Kidney (tissue), 13 donors: ENCODE measurements at regions not wholly inside any gene's neighbourhood (a gene's known extent, or its start where the extent isn't known, plus 50 kb on each side); places are given as distances from the start of the nearest gene placed in this dataset.
A peak's percentile ranks its signal among the peaks of the same experiment; 100 is the strongest.

Experiments used
- DNase-seq, 5 donors: peaks; one replicate each; pipeline ENCODE4 v3.0.0-alpha.2; 2013 to 2020
- FAIRE-seq: peaks from 2 replicates; lab custom pipeline; 2012; peaks lifted over from hg19 to GRCh38; lab: Jason Lieb, UNC
- H3K27ac ChIP-seq, 2 donors: one replicate each; pipeline ENCODE4 v1.7.0; 2013; ENCODE audit warnings: low read depth in 2 of 2, low read length in 2 of 2, inconsistent platforms in 1 of 2
- H3K27me3 ChIP-seq: one replicate; pipeline ENCODE4 v1.7.1; 2013; ENCODE audit warnings: low read length, inconsistent platforms; ENCODE audit not compliant: control insufficient read depth, insufficient read depth
- H3K36me3 ChIP-seq, 3 donors: one replicate each; pipeline versions ENCODE4 v1.7.0 to v1.7.1; 2013; ENCODE audit warnings: low read length in 3 of 3, control low read depth in 1 of 3, inconsistent platforms in 1 of 3; ENCODE audit not compliant: insufficient read depth in 3 of 3, control insufficient read depth in 2 of 3
- H3K4me1 ChIP-seq, 3 donors: one replicate each; pipeline versions ENCODE4 v1.7.0 to v1.7.1; 2013; ENCODE audit warnings: low read length in 3 of 3, inconsistent platforms in 1 of 3, low read depth in 1 of 3; ENCODE audit not compliant: control insufficient read depth in 2 of 3, insufficient read depth in 2 of 3
- H3K4me3 ChIP-seq, 3 donors: one replicate each; pipeline versions ENCODE4 v1.7.0 to v1.8.1; 2013; ENCODE audit warnings: low read length in 3 of 3, control low read depth in 1 of 3, inconsistent platforms in 1 of 3
- H3K9ac ChIP-seq, 3 donors: one replicate each; pipeline versions ENCODE4 v1.7.0 to v1.7.1; 2013; ENCODE audit warnings: low read length in 3 of 3, control low read depth in 1 of 3, inconsistent platforms in 1 of 3
- H3K9me3 ChIP-seq, 3 donors: one replicate each; pipeline versions ENCODE4 v1.7.0 to v1.7.1; 2013; ENCODE audit warnings: low read length in 3 of 3, control low read depth in 1 of 3, inconsistent platforms in 1 of 3; ENCODE audit not compliant: control insufficient read depth in 2 of 3, insufficient read depth in 1 of 3
- CTCF ChIP-seq: IDR thresholded peaks from 3 replicates; pipeline ENCODE4 v1.5.1; 2012; ENCODE audit warnings: mild to moderate bottlenecking, moderate library complexity, borderline replicate concordance; ENCODE audit not compliant: insufficient read depth; ENCODE audit errors: extremely low read depth
- intact Hi-C: fragments of 100-400 bp; cut with DNase I; formaldehyde crosslinking; loops from one replicate; pipeline ENCODE4 v1.11.1; 2022
- donor health status: control.
- donor health status: control.
- donor health status: control.
- donor health status: control.
- donor health status: control.
- donor health status: DM: yes; HTN: yes; CAD: no.
- donor health status: Normal renal cell carcinoma (clear cell type).

- no peak overlapping the region for H3K4me3 ChIP-seq
- intact Hi-C loops = no loop called here
- H3K9ac ChIP-seq = no peak overlapping the region
- no peaks in the 10 kb centered on the region for H3K27me3 ChIP-seq
- FAIRE-seq (no peak), DNase-seq (no peak)
- H3K27ac ChIP-seq = no peak overlapping the region
- no peak for TF ChIP-seq CTCF
- H3K4me1 ChIP-seq = no peaks in the 10 kb centered on the region
- no peaks in the 10 kb centered on the region for H3K9me3 ChIP-seq
- H3K36me3 ChIP-seq = no peaks in the 10 kb centered on the region
These were observed 585.0 kb upstream of the ZP4 start for GRCh38 chr1:238475712-238476111.

- Histone ChIP-seq H3K27ac (no peak overlapping the region), H3K4me3 (no peak overlapping the region), H3K4me1 (no peaks in the 10 kb centered on the region), H3K9me3 (no peaks in the 10 kb centered on the region), H3K36me3 (no peaks in the 10 kb centered on the region), H3K27me3 (no peaks in the 10 kb centered on the region), H3K9ac (no peak overlapping the region)
- TF ChIP-seq CTCF = no peak
- no peak for FAIRE-seq
- intact Hi-C loops = no loop called here
- DNase-seq = no peak
These were observed 583.5 kb upstream of the ZP4 start for GRCh38 chr1:238474263-238474662.

- Histone ChIP-seq H3K9me3 (no peaks in the 10 kb centered on the region), H3K36me3 (no peaks in the 10 kb centered on the region), H3K27ac (peak overlapping the region; percentile 26 to 53), H3K27me3 (no peaks in the 10 kb centered on the region), H3K9ac (no peak overlapping the region), H3K4me1 (no peaks in the 10 kb centered on the region), H3K4me3 (peak overlapping the region in 2 of 3 donors; percentile 44 to 68)
- FAIRE-seq (peak; percentile 78), DNase-seq (peak in 1 of 5 donors; percentile 5)
- intact Hi-C loops = no loop called here
- no peak for TF ChIP-seq CTCF
These were observed 578.5 kb upstream of the ZP4 start for GRCh38 chr1:238469146-238469631.

- no peak for TF ChIP-seq CTCF
- no peak overlapping the region for H3K9ac ChIP-seq
- no peaks in the 10 kb centered on the region for H3K27me3 ChIP-seq
- no peaks in the 10 kb centered on the region for H3K9me3 ChIP-seq
- no peaks in the 10 kb centered on the region for H3K4me1 ChIP-seq
- no peak overlapping the region for H3K4me3 ChIP-seq
- no peaks in the 10 kb centered on the region for H3K36me3 ChIP-seq
- intact Hi-C loops = no loop called here
- H3K27ac ChIP-seq = peak overlapping the region in 1 of 2 donors; percentile 26
- FAIRE-seq (no peak), DNase-seq (no peak)
These were observed 577.3 kb upstream of the ZP4 start for GRCh38 chr1:238468068-238468467.
